Liver (tissue), 3 donors: ENCODE measurements at regions not wholly inside any gene's neighbourhood (a gene's known extent, or its start where the extent isn't known, plus 50 kb on each side); places are given as distances from the start of the nearest gene placed in this dataset.

Experiments
- JUND ChIP-seq, 2 donors: IDR thresholded peaks; 2 replicates each; pipeline ENCODE4 v1.6.1; 2016; ENCODE audit warnings: antibody characterized with exemption in 2 of 2
- REST ChIP-seq: IDR thresholded peaks from 2 replicates; pipeline ENCODE4 v1.6.1; 2016; ENCODE audit warnings: antibody characterized with exemption, mild to moderate bottlenecking
- YY1 ChIP-seq: IDR thresholded peaks from 2 replicates; pipeline ENCODE4 v1.6.1; 2016; ENCODE audit warnings: antibody characterized with exemption, mild to moderate bottlenecking
- TF ChIP-seq, protein P1 (sequence below): fragments of 150-350 bp; IDR thresholded peaks from 2 replicates; pipeline ENCODE4 v1.5.1; 2017; ENCODE audit warnings: improper control_type of control experiment, low read depth, low read length; ENCODE audit not compliant: missing input control
- donor health status: healthy.
- donor health status: healthy.

- TF ChIP-seq, protein P1, sequence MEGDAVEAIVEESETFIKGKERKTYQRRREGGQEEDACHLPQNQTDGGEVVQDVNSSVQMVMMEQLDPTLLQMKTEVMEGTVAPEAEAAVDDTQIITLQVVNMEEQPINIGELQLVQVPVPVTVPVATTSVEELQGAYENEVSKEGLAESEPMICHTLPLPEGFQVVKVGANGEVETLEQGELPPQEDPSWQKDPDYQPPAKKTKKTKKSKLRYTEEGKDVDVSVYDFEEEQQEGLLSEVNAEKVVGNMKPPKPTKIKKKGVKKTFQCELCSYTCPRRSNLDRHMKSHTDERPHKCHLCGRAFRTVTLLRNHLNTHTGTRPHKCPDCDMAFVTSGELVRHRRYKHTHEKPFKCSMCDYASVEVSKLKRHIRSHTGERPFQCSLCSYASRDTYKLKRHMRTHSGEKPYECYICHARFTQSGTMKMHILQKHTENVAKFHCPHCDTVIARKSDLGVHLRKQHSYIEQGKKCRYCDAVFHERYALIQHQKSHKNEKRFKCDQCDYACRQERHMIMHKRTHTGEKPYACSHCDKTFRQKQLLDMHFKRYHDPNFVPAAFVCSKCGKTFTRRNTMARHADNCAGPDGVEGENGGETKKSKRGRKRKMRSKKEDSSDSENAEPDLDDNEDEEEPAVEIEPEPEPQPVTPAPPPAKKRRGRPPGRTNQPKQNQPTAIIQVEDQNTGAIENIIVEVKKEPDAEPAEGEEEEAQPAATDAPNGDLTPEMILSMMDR: no peak
- no peak for TF ChIP-seq YY1
- TF ChIP-seq JUND (IDR thresholded peaks at IDR 0.05): no peak
- TF ChIP-seq REST: no peak
These were observed 252.0 kb downstream of the MRPS30 start for GRCh38 chr5:45060724-45061123.
